GM08714 (cell line): ENCODE measurements at regions not wholly inside any gene's neighbourhood (a gene's known extent, or its start where the extent isn't known, plus 50 kb on each side); places are given as distances from the start of the nearest gene placed in this dataset.
"Not testable (repeated sequence)": the region's sequence is repeated elsewhere in the genome, so short reads cannot be mapped to it uniquely, and the experiment has no call there.

Source experiments
- H3K4me3 ChIP-seq: fragments of 200-500 bp; sonication (Bioruptor generic); 2 replicates; pipeline ENCODE4 v1.5.1; 2014; ENCODE audit warnings: mild to moderate bottlenecking, low read length, inconsistent platforms
- ZNF274 ChIP-seq: IDR thresholded peaks from 2 replicates; pipeline ENCODE4 v1.6.1; 2012; ENCODE audit warnings: mild to moderate bottlenecking, low read depth, low read length

GRCh38 chr4:115456231-115456630 is 342.8 kb upstream of the NDST4 start:
- no peak overlapping the region for H3K4me3 ChIP-seq
- TF ChIP-seq ZNF274, result no peak

- no peak for TF ChIP-seq ZNF274
- H3K4me3 ChIP-seq, result no peak overlapping the region
These were observed 340.8 kb upstream of the NDST4 start for GRCh38 chr4:115454228-115454627.

- no peak for TF ChIP-seq ZNF274
- H3K4me3 ChIP-seq, result no peak overlapping the region
These were observed 340.0 kb upstream of the NDST4 start for GRCh38 chr4:115453416-115453815.

- not testable (repeated sequence) for H3K4me3 ChIP-seq
These were observed 338.8 kb upstream of the NDST4 start for GRCh38 chr4:115452229-115452628.

- no peak for TF ChIP-seq ZNF274
- H3K4me3 ChIP-seq, result no peak overlapping the region
These were observed 324.3 kb upstream of the NDST4 start for GRCh38 chr4:115437739-115438138.

- H3K4me3 ChIP-seq, result no peak overlapping the region
- TF ChIP-seq ZNF274, result no peak
These were observed 320.1 kb upstream of the NDST4 start for GRCh38 chr4:115433491-115433890.

- H3K4me3 ChIP-seq, result no peak overlapping the region
- TF ChIP-seq ZNF274, result no peak
These were observed 316.6 kb upstream of the NDST4 start for GRCh38 chr4:115430024-115430423.

- no peak for TF ChIP-seq ZNF274
These were observed 315.0 kb upstream of the NDST4 start for GRCh38 chr4:115428455-115428854.

GRCh38 chr4:115424852-115425251 is 311.4 kb upstream of the NDST4 start:
- H3K4me3 ChIP-seq, result no peak overlapping the region
- TF ChIP-seq ZNF274, result no peak

More at GRCh38 chr4:115428455-115428854, 315.0 kb upstream of the NDST4 start:
- no peak overlapping the region for H3K4me3 ChIP-seq

- H3K4me3 ChIP-seq, result no peak overlapping the region
- no peak for TF ChIP-seq ZNF274
These were observed 305.4 kb upstream of the NDST4 start for GRCh38 chr4:115418635-115419396.

GRCh38 chr4:115396034-115396433 is 282.6 kb upstream of the NDST4 start:
- H3K4me3 ChIP-seq, result no peak overlapping the region
- TF ChIP-seq ZNF274, result no peak

GRCh38 chr4:115376866-115377265 is 263.4 kb upstream of the NDST4 start:
- TF ChIP-seq ZNF274, result no peak
- no peak overlapping the region for H3K4me3 ChIP-seq

- H3K4me3 ChIP-seq, result no peak overlapping the region
- TF ChIP-seq ZNF274, result no peak
These were observed 261.2 kb upstream of the NDST4 start for GRCh38 chr4:115374621-115375020.

- no peak for TF ChIP-seq ZNF274
- H3K4me3 ChIP-seq, result no peak overlapping the region
These were observed 257.1 kb upstream of the NDST4 start for GRCh38 chr4:115370490-115370889.

GRCh38 chr4:115370012-115370411 is 256.6 kb upstream of the NDST4 start:
- H3K4me3 ChIP-seq, result no peak overlapping the region
- TF ChIP-seq ZNF274, result no peak

GRCh38 chr4:115366390-115366789 is 253.0 kb upstream of the NDST4 start:
- H3K4me3 ChIP-seq, result no peak overlapping the region
- no peak for TF ChIP-seq ZNF274
